Suprapubic skin (tissue), 3 donors: ENCODE measurements at regions not wholly inside any gene's neighbourhood (a gene's known extent, or its start where the extent isn't known, plus 50 kb on each side); places are given as distances from the start of the nearest gene placed in this dataset.

ENCODE experiments used
- CTCF ChIP-seq, 2 donors: fragments of 200-600 bp in 1 of 2; fragments of 450-650 bp in 1 of 2; sonication (generic) in 1 of 2; IDR thresholded peaks; one replicate each; pipeline ENCODE4 v1.5.1; 2016 to 2019; ENCODE audit warnings: antibody characterized with exemption in 2 of 2, mild to moderate bottlenecking in 1 of 2, moderate library complexity in 1 of 2
- POLR2A ChIP-seq, 2 donors: fragments of 450-650 bp; IDR thresholded peaks; one replicate each; pipeline ENCODE4 v1.6.1; 2017; ENCODE audit warnings: antibody characterized with exemption in 2 of 2, mild to moderate bottlenecking in 2 of 2, moderate library complexity in 2 of 2

GRCh38 chr2:9737053-9737875 lies 106.0 kb upstream of the TAF1B start:
- TF ChIP-seq POLR2A (IDR thresholded peaks at IDR 0.05): no peak
- no peak for TF ChIP-seq CTCF (IDR thresholded peaks at IDR 0.05)
